HepG2 (cell line): ENCODE measurements at regions not wholly inside any gene's neighbourhood (a gene's known extent, or its start where the extent isn't known, plus 50 kb on each side); places are given as distances from the start of the nearest gene placed in this dataset.

ENCODE experiments used
- ATAC-seq: fragments of 200-7000 bp; cut with Tn5 transposase; 3 replicates; pipeline ENCODE4 v1.9.1; 2020; ENCODE audit warnings: mild to moderate bottlenecking, moderate library complexity
- BruUV-seq: library from RNA; stranded (reverse); fragments of 400-500 nt; replicated peaks from 2 replicates; lab custom pipeline; 2021; lab: Mats Ljungman, UMichigan
- CTCF ChIA-PET: fragments of 300-600 bp; formaldehyde crosslinking; extraction: SDS; loops from one replicate; lab custom pipeline; 2021; ENCODE audit warnings: low total read pairs, inconsistent platforms, low intra/inter-chr PET ratio; lab: Yijun Ruan, JAX
- POLR2A ChIA-PET: fragments of 350-600 bp; sonication (Branson Sonifier 250); formaldehyde crosslinking; loops from one replicate; lab custom pipeline; 2020; ENCODE audit warnings: antibody characterized with exemption, inconsistent platforms; lab: Yijun Ruan, JAX
- DNase-seq: peaks from one replicate; pipeline ENCODE4 v3.0.0-alpha.2; 2015; ENCODE audit warnings: low spot score
- FAIRE-seq: peaks from 3 replicates; lab custom pipeline; 2011; peaks lifted over from hg19 to GRCh38; lab: Jason Lieb, UNC
- H2AFZ ChIP-seq: one replicate; pipeline ENCODE4 v1.6.1; 2011; ENCODE audit warnings: low read length, inconsistent platforms
- H3K27ac ChIP-seq: fragments of 300-600 bp; 3 replicates; pipeline ENCODE4 v1.8.0; 2011; ENCODE audit warnings: mixed run types, mild to moderate bottlenecking, mixed read lengths, low read length, inconsistent platforms; ENCODE audit not compliant: insufficient read depth; ENCODE audit errors: extremely low read length
- H3K27me3 ChIP-seq, 2 experiments: fragments of 200-600 bp in 1 of 2; 2 replicates in 1 of 2; 3 replicates in 1 of 2; pipeline versions ENCODE4 v1.6.0 to v1.8.0; 2011; ENCODE audit warnings: low read length in 2 of 2, mild to moderate bottlenecking in 2 of 2, moderate library complexity in 2 of 2, inconsistent platforms in 1 of 2; ENCODE audit not compliant: insufficient read depth in 2 of 2, control insufficient read depth in 1 of 2
- H3K36me3 ChIP-seq, 2 experiments: fragments of 200-600 bp in 1 of 2; replicated peaks in 1 of 2; 2 replicates in 1 of 2; 3 replicates in 1 of 2; pipeline versions ENCODE4 v1.5.1 to v1.8.0; 2011; ENCODE audit warnings: low read length in 2 of 2, inconsistent platforms in 1 of 2; ENCODE audit not compliant: insufficient read depth in 2 of 2, control insufficient read depth in 1 of 2
- H3K4me1 ChIP-seq: 2 replicates; pipeline ENCODE4 v1.5.1; 2012; ENCODE audit warnings: low read length, inconsistent platforms; ENCODE audit not compliant: insufficient read depth
- H3K4me2 ChIP-seq: 2 replicates; pipeline ENCODE4 v1.6.0; 2011; ENCODE audit warnings: low read depth, low read length, inconsistent platforms
- H3K4me3 ChIP-seq, 3 experiments: fragments of 200-600 bp in 1 of 3; sonication (generic), shearing (Covaris generic) in 1 of 3; replicated peaks in 1 of 3; 2 replicates each; pipeline ENCODE4 v1.5.1; 2011 to 2016; ENCODE audit warnings: low read length in 3 of 3, inconsistent platforms in 2 of 3, low read depth in 2 of 3, mild to moderate bottlenecking in 2 of 3, control low read depth in 1 of 3, mixed read lengths in 1 of 3; ENCODE audit not compliant: insufficient read depth in 1 of 3
- H3K79me2 ChIP-seq: one replicate; pipeline ENCODE4 v1.6.1; 2011; ENCODE audit warnings: low read length, inconsistent platforms; ENCODE audit not compliant: insufficient read depth
- H3K9ac ChIP-seq: 2 replicates; pipeline ENCODE4 v1.6.0; 2011; ENCODE audit warnings: mild to moderate bottlenecking, low read depth, low read length, inconsistent platforms; ENCODE audit not compliant: insufficient read depth
- H3K9me3 ChIP-seq: 2 replicates; pipeline ENCODE4 v1.5.1; 2012; ENCODE audit warnings: mild to moderate bottlenecking, low read length
- H4K20me1 ChIP-seq: 2 replicates; pipeline ENCODE4 v1.6.0; 2011; ENCODE audit warnings: inconsistent platforms, mild to moderate bottlenecking, low read length, moderate library complexity; ENCODE audit not compliant: insufficient read depth
- CHD4 ChIP-seq: fragments of 200-600 bp; sonication (generic); IDR thresholded peaks from 2 replicates; pipeline ENCODE4 v1.7.0; 2017; ENCODE audit warnings: mild to moderate bottlenecking, low read length, borderline replicate concordance
- FOXM1 ChIP-seq: sonication (generic); formaldehyde crosslinking; IDR thresholded peaks from 2 replicates; pipeline ENCODE4 v1.5.0; 2020; ENCODE audit warnings: missing genetic modification reagents
- HCFC1 ChIP-seq: fragments of 150-350 bp; IDR thresholded peaks from 2 replicates; pipeline ENCODE4 v1.6.1; 2014; ENCODE audit warnings: low read depth, low read length
- HNRNPUL1 ChIP-seq: fragments of 200-400 bp; formaldehyde crosslinking; IDR thresholded peaks from 2 replicates; pipeline ENCODE4 v1.6.1; 2017; ENCODE audit warnings: low read depth, mild to moderate bottlenecking, low read length, moderate library complexity
- KLF13 ChIP-seq: sonication (generic); formaldehyde crosslinking; IDR thresholded peaks from 2 replicates; pipeline ENCODE4 v1.4.0; 2020; ENCODE audit warnings: mild to moderate bottlenecking, missing genetic modification reagents
- MEIS1 ChIP-seq: sonication (generic); formaldehyde crosslinking; IDR thresholded peaks from 2 replicates; pipeline ENCODE4 v1.9.0; 2021; ENCODE audit warnings: mild to moderate bottlenecking, missing genetic modification reagents, moderate library complexity, borderline replicate concordance
- MNT ChIP-seq: fragments of 450-650 bp; IDR thresholded peaks from 2 replicates; pipeline ENCODE4 v1.6.1; 2016
- SMC3 ChIP-seq: IDR thresholded peaks from 2 replicates; pipeline ENCODE4 v1.6.1; 2011; ENCODE audit warnings: low read length, improper control_type of control experiment
- STAG1 ChIP-seq: sonication (generic); formaldehyde crosslinking; IDR thresholded peaks from 2 replicates; pipeline ENCODE4 v1.4.0; 2020; ENCODE audit warnings: missing genetic modification reagents
- TAF1 ChIP-seq: sonication (generic); formaldehyde crosslinking; IDR thresholded peaks from 2 replicates; pipeline ENCODE4 v1.4.0; 2020; ENCODE audit warnings: missing genetic modification reagents
- TCF7 ChIP-seq: sonication (generic); IDR thresholded peaks from 2 replicates; pipeline ENCODE4 v1.6.1; 2016; ENCODE audit warnings: antibody characterized with exemption, low read depth
- ZFP36L1 ChIP-seq: sonication (generic); formaldehyde crosslinking; IDR thresholded peaks from 2 replicates; pipeline ENCODE4 v1.8.0; 2022; ENCODE audit warnings: mild to moderate bottlenecking, missing genetic modification reagents, moderate library complexity
- ZKSCAN5 ChIP-seq: sonication (generic); formaldehyde crosslinking; IDR thresholded peaks from 2 replicates; pipeline ENCODE4 v1.5.1; 2020; ENCODE audit warnings: mild to moderate bottlenecking, missing genetic modification reagents
- ZNF101 ChIP-seq: sonication (generic); formaldehyde crosslinking; IDR thresholded peaks from 2 replicates; pipeline ENCODE4 v1.4.0; 2020; ENCODE audit warnings: mild to moderate bottlenecking, low read depth, missing genetic modification reagents, borderline replicate concordance
- ZNF292 ChIP-seq: sonication (generic); formaldehyde crosslinking; IDR thresholded peaks from 2 replicates; pipeline ENCODE4 v1.8.1; 2022; ENCODE audit warnings: mild to moderate bottlenecking, low read depth, missing genetic modification reagents, borderline replicate concordance
- ZNF367 ChIP-seq: sonication (generic); formaldehyde crosslinking; IDR thresholded peaks from 2 replicates; pipeline ENCODE4 v1.4.0; 2020; ENCODE audit warnings: missing genetic modification reagents, borderline replicate concordance
- ZNF44 ChIP-seq: sonication (generic); formaldehyde crosslinking; IDR thresholded peaks from 2 replicates; pipeline ENCODE4 v1.5.1; 2020; ENCODE audit warnings: mild to moderate bottlenecking, missing genetic modification reagents
- ZNF441 ChIP-seq: sonication (generic); formaldehyde crosslinking; IDR thresholded peaks from 2 replicates; pipeline ENCODE4 v1.7.0; 2021; ENCODE audit warnings: missing genetic modification reagents, borderline replicate concordance
- ZSCAN22 ChIP-seq: sonication (generic); formaldehyde crosslinking; IDR thresholded peaks from 2 replicates; pipeline ENCODE4 v1.4.0; 2020; ENCODE audit warnings: mild to moderate bottlenecking, missing genetic modification reagents
- whole genome bisulfite sequencing: methylation state at CpG from one replicate; pipeline ENCODE4 v1.1.6; 2017; ENCODE audit warnings: low lambda C conversion rate; 5-methylcytosine and 5-hydroxymethylcytosine counted together
- in situ Hi-C: cut with HindIII; loops from 2 replicates; pipeline ENCODE4 v1.10.0; 2017; ENCODE audit warnings: low pct_unique_long_range_greater_than_20kb; ENCODE audit not compliant: extremely low pct_ligation_motif_present
- intact Hi-C: fragments of 100-400 bp; cut with micrococcal nuclease; formaldehyde crosslinking; loops from one replicate; pipeline ENCODE4 v1.10.0; 2022; ENCODE audit not compliant: unreplicated experiment
- TF ChIP-seq, protein P1 (sequence below): conservative IDR thresholded peaks from 2 replicates; pipeline ENCODE4 v1.6.1; 2018; ENCODE audit warnings: missing genetic modification reagents
- TF ChIP-seq, protein P2 (sequence below): sonication (generic); formaldehyde crosslinking; IDR thresholded peaks from 2 replicates; pipeline ENCODE4 v1.4.0; 2020; ENCODE audit warnings: missing genetic modification reagents

- Histone ChIP-seq H3K9ac (no peak overlapping the region), H3K27ac (no peak overlapping the region), H4K20me1 (no peaks in the 10 kb centered on the region), H3K4me1 (peaks cover 20% of the 10 kb centered on the region), H3K79me2 (no peaks in the 10 kb centered on the region), H3K9me3 (no peaks in the 10 kb centered on the region), H3K27me3 (no peaks in the 10 kb centered on the region; a peak in 1 of 5 replicates), H3K4me3 (peak overlapping the region in 2 of 3 experiments; percentile 0 to 41; a peak in 2 of 6 replicates), H2AFZ (no peak overlapping the region), H3K36me3 (no peaks in the 10 kb centered on the region), H3K4me2 (peak overlapping the region; percentile 69)
- intact Hi-C loops (loop anchor here (1.0 to 10.0 kb wide), 5 partner anchors 45 to 351 kb away; partner anchors contain the start of genes ARFIP1, FHDC1 and TIGD4), in situ Hi-C loops (loop anchor here (5.0 kb wide), 2 partner anchors 46 to 281 kb away; no protein-coding TSS in a partner anchor)
- CTCF ChIA-PET, result interaction anchor here (0.8 to 2.7 kb wide), 4 partner anchors 43 to 282 kb away, joined by 5 to 51 read pairs (median 5); no protein-coding TSS in a partner anchor
- FAIRE-seq, result peak; percentile 70
- POLR2A ChIA-PET, result interaction anchor here (0.8 to 1.4 kb wide), 2 partner anchors 37 to 45 kb away, joined by 3 to 5 read pairs; no protein-coding TSS in a partner anchor
- peak; percentile 67 for DNase-seq
- 4% methylated on average over 18 of the region's 18 CpGs for WGBS
- BruUV-seq, result no TSS peak
- peak; percentile 85 for ATAC-seq
- TF ChIP-seq ZNF441 (CRISPR knock-in tag) (no peak), SMC3 (peak; percentile 84), KLF13 (CRISPR knock-in tag) (no peak), FOXM1 (CRISPR knock-in tag) (no peak), HCFC1 (no peak), HNRNPUL1 (no peak), MEIS1 (CRISPR knock-in tag) (no peak), ZNF101 (no peak), STAG1 (CRISPR knock-in tag) (peak; percentile 85), MNT (no peak), TCF7 (0 out of 2 replicates have a peak, but pooled peaks have one; percentile 14), ZNF292 (CRISPR knock-in tag) (no peak), ZNF367 (CRISPR knock-in tag) (no peak), ZKSCAN5 (no peak), ZNF44 (no peak), ZFP36L1 (CRISPR knock-in tag) (no peak), ZSCAN22 (no peak), TAF1 (CRISPR knock-in tag) (no peak), CHD4 (no peak)
- TF ChIP-seq, protein P1, sequence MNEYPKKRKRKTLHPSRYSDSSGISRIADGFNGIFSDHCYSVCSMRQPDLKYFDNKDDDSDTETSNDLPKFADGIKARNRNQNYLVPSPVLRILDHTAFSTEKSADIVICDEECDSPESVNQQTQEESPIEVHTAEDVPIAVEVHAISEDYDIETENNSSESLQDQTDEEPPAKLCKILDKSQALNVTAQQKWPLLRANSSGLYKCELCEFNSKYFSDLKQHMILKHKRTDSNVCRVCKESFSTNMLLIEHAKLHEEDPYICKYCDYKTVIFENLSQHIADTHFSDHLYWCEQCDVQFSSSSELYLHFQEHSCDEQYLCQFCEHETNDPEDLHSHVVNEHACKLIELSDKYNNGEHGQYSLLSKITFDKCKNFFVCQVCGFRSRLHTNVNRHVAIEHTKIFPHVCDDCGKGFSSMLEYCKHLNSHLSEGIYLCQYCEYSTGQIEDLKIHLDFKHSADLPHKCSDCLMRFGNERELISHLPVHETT (CRISPR knock-in tag), result no peak
- TF ChIP-seq, protein P2, sequence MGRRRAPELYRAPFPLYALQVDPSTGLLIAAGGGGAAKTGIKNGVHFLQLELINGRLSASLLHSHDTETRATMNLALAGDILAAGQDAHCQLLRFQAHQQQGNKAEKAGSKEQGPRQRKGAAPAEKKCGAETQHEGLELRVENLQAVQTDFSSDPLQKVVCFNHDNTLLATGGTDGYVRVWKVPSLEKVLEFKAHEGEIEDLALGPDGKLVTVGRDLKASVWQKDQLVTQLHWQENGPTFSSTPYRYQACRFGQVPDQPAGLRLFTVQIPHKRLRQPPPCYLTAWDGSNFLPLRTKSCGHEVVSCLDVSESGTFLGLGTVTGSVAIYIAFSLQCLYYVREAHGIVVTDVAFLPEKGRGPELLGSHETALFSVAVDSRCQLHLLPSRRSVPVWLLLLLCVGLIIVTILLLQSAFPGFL (CRISPR knock-in tag), result no peak
Observed at GRCh38 chr4:153127760-153128494, 76.3 kb upstream of the TRIM2 start.
